Keratinocyte (primary cell): ENCODE measurements at regions not wholly inside any gene's neighbourhood (a gene's known extent, or its start where the extent isn't known, plus 50 kb on each side); places are given as distances from the start of the nearest gene placed in this dataset.

Experiments
- EZH2 ChIP-seq: IDR thresholded peaks from one replicate; pipeline ENCODE4 v1.6.1; 2012; ENCODE audit warnings: inconsistent platforms, mild to moderate bottlenecking, low read length, moderate library complexity
- TF ChIP-seq, protein P1 (sequence below), 3 experiments: IDR thresholded peaks in 1 of 3; conservative IDR thresholded peaks in 1 of 3; optimal IDR thresholded peaks in 1 of 3; 2 replicates in 2 of 3; 3 replicates in 1 of 3; pipeline versions ENCODE3 to v1.5.1; 2011; ENCODE audit warnings: low read length in 3 of 3, mild to moderate bottlenecking in 3 of 3, moderate library complexity in 2 of 3, control low read depth in 1 of 3, inconsistent platforms in 1 of 3; ENCODE audit not compliant: insufficient read depth in 2 of 3; ENCODE audit errors: extremely low read depth in 1 of 3

DNA sequence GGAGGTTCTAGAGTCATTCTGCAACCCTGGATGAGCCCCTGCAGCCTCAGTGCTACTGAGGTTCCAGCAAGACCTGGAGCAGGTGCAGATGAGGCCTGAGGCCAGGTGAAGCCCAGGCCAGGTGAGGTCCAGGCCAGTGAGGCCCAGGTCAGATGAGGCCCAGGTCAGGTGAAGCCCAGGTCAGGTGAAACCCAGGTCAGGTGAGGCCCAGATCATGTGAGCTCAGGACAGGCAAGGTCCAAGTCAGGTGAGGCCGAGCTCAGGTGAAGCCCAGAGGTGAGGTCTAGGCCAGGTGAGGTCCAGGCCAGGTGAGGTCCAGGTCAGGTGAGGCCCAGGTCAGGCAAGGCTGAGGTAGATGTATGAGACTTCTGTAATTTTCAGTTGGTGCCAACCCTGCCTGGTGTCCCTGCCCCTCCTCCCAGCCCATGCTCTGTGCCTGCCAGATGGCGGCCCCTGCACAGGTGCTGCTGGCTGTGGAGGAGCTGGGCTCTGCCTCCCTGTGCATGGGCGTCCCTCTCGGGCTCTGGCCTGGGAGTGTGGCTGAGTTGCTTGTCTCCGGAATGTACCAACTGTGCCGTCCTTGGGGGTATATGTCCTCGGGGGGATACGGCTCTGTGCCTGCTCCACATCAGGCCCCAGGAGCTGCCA, 388.5 kb downstream of the TMEM121 start:
- TF ChIP-seq, protein P1, sequence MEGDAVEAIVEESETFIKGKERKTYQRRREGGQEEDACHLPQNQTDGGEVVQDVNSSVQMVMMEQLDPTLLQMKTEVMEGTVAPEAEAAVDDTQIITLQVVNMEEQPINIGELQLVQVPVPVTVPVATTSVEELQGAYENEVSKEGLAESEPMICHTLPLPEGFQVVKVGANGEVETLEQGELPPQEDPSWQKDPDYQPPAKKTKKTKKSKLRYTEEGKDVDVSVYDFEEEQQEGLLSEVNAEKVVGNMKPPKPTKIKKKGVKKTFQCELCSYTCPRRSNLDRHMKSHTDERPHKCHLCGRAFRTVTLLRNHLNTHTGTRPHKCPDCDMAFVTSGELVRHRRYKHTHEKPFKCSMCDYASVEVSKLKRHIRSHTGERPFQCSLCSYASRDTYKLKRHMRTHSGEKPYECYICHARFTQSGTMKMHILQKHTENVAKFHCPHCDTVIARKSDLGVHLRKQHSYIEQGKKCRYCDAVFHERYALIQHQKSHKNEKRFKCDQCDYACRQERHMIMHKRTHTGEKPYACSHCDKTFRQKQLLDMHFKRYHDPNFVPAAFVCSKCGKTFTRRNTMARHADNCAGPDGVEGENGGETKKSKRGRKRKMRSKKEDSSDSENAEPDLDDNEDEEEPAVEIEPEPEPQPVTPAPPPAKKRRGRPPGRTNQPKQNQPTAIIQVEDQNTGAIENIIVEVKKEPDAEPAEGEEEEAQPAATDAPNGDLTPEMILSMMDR (optimal IDR thresholded peaks at IDR 0.05 in 1 of 3, IDR thresholded peaks at IDR 0.05 in 1 of 3, conservative IDR thresholded peaks at IDR 0.05 in 1 of 3; ENCODE audit: extremely low read depth in 1 of 3, insufficient read depth in 2 of 3, low read length in 3 of 3) = no peak
- no peak for TF ChIP-seq EZH2
